Psoas muscle (tissue), 7 donors: ENCODE measurements at regions not wholly inside any gene's neighbourhood (a gene's known extent, or its start where the extent isn't known, plus 50 kb on each side); places are given as distances from the start of the nearest gene placed in this dataset.

Experiments
- ATAC-seq, 4 donors: fragments of 200-7000 bp; cut with Tn5 transposase; one replicate each; pipeline ENCODE4 v1.9.1; 2020; ENCODE audit warnings: moderate library complexity in 3 of 4, mild to moderate bottlenecking in 2 of 4
- DNase-seq, 2 donors: peaks; one replicate each; pipeline ENCODE4 v3.0.0-alpha.2; 2020
- H3K27ac ChIP-seq: fragments of 200-600 bp; one replicate; pipeline ENCODE4 v1.8.0; 2022
- H3K27me3 ChIP-seq, 3 donors: fragments of 200-600 bp in 1 of 3; one replicate each; pipeline versions ENCODE4 v1.6.1 to v1.8.0; 2013 to 2022; ENCODE audit warnings: low read length in 2 of 3, mild to moderate bottlenecking in 2 of 3, moderate library complexity in 1 of 3; ENCODE audit not compliant: insufficient read depth in 3 of 3
- H3K36me3 ChIP-seq, 2 donors: fragments of 200-600 bp in 1 of 2; one replicate each; pipeline versions ENCODE4 v1.6.1 to v1.8.0; 2013 to 2022; ENCODE audit warnings: low read depth in 1 of 2, mild to moderate bottlenecking in 1 of 2, moderate library complexity in 1 of 2; ENCODE audit not compliant: insufficient read depth in 1 of 2
- H3K4me1 ChIP-seq: fragments of 200-600 bp; one replicate; pipeline ENCODE4 v1.8.0; 2022
- H3K4me3 ChIP-seq: fragments of 200-600 bp; one replicate; pipeline ENCODE4 v1.8.0; 2022; ENCODE audit warnings: mild to moderate bottlenecking
- H3K9me3 ChIP-seq: fragments of 200-600 bp; one replicate; pipeline ENCODE4 v1.8.0; 2022
- WGBS, 3 donors: extraction: QIAGEN DNeasy Blood & Tissue Kit; methylation state at CpG; one replicate each; pipeline versions ENCODE4 v1.1.6 to v1.1.7; 2013; 5-methylcytosine and 5-hydroxymethylcytosine counted together
- intact Hi-C, 2 donors: fragments of 100-400 bp; cut with DNase I; formaldehyde crosslinking; loops; one replicate each; pipeline versions ENCODE4 v1.11.0 to v1.14.2; 2022
- TF ChIP-seq, protein P1 (sequence below): fragments of 200-600 bp; IDR thresholded peaks from one replicate; pipeline ENCODE4 v1.8.0; 2022; ENCODE audit warnings: antibody characterized with exemption
- donor health status: healthy with polysubstance abuse.
- donor health status: DM: no; HTN: no; CAD: no; lungs with moderate emphysema.
- donor health status: Bipolar disorder and iron deficiency.
- donor health status: healthy.
- donor health status: DM: yes; HTN: yes; CAD: no.
- donor health status: DM: no; HTN: no; CAD: no.
- donor health status: DM: yes; HTN: yes; CAD: no.

DNA sequence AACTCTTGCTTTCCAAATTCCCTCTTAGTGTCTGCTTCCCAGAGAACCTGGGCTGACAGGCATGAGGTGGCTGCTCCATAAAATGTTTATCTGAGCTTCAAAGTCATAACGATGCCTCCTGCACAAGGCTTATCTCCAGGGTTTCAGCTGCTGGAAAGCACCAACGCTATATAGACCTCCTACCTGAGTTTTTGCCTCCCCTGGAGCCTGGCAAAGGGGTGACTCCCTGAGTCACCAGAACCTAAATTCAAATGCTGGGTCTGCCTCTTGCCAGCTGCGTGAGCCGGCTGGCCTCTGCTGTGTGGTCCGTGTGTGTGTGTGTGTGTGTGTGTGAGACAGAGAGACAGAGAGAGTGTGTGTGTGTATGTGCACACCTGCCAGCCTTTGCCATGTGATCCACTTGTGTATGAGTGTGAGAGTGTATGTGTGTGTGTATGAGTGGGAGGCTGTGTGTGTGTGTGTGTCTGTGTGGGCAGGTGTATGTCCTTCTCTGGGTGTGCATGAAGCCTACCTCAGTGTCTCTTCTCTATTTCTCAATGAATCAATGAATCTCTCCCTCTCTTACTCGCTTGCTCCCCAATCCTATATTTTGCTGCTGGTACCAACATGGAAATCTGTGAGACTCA lies 714.9 kb downstream of the MATN1 start:
- Histone ChIP-seq H3K9me3 (no peaks in the 10 kb centered on the region), H3K4me1 (no peaks in the 10 kb centered on the region), H3K27me3 (peaks cover 0 to 3% (median 3%) of the 10 kb centered on the region in 3 donors), H3K4me3 (no peak overlapping the region), H3K36me3 (no peaks in the 10 kb centered on the region), H3K27ac (no peak overlapping the region)
- intact Hi-C loops = no loop called here
- 30 to 44% (median 42%) methylated on average over 6 of the region's 6 CpGs for WGBS, 3 donors
- TF ChIP-seq, protein P1, sequence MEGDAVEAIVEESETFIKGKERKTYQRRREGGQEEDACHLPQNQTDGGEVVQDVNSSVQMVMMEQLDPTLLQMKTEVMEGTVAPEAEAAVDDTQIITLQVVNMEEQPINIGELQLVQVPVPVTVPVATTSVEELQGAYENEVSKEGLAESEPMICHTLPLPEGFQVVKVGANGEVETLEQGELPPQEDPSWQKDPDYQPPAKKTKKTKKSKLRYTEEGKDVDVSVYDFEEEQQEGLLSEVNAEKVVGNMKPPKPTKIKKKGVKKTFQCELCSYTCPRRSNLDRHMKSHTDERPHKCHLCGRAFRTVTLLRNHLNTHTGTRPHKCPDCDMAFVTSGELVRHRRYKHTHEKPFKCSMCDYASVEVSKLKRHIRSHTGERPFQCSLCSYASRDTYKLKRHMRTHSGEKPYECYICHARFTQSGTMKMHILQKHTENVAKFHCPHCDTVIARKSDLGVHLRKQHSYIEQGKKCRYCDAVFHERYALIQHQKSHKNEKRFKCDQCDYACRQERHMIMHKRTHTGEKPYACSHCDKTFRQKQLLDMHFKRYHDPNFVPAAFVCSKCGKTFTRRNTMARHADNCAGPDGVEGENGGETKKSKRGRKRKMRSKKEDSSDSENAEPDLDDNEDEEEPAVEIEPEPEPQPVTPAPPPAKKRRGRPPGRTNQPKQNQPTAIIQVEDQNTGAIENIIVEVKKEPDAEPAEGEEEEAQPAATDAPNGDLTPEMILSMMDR = no peak
- no peak for DNase-seq
- no peak for ATAC-seq

- Histone ChIP-seq H3K4me3 (no peak overlapping the region), H3K27me3 (peaks cover 0 to 3% (median 0%) of the 10 kb centered on the region in 3 donors), H3K36me3 (no peaks in the 10 kb centered on the region), H3K4me1 (no peaks in the 10 kb centered on the region), H3K9me3 (no peaks in the 10 kb centered on the region), H3K27ac (no peak overlapping the region)
- intact Hi-C loops = no loop called here
- WGBS, 3 donors = 36 to 49% (median 39%) methylated on average over 5 of the region's 5 CpGs
- TF ChIP-seq, protein P1 = no peak
- ATAC-seq = no peak
- no peak for DNase-seq
Observed at GRCh38 chr1:30005972-30006619, 717.3 kb downstream of the MATN1 start.

DNA sequence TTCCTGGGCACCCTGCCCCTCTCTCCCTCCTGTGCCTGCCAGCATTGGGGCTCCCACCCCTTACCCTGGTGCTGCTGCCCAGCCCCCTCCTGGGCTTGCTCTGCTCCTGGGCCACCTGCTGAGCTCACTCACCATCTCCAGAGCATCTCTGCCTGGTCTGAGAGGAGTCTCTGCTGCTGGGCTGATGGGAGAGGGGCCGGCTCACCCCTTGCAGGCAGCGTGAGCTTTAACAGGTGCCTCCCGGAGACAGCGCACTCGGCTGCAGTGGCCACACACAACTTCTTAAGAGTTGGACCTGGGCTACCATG lies 721.7 kb downstream of the MATN1 start:
- no peak for DNase-seq
- Histone ChIP-seq H3K4me3 (no peak overlapping the region), H3K36me3 (no peaks in the 10 kb centered on the region), H3K27ac (no peak overlapping the region), H3K4me1 (no peaks in the 10 kb centered on the region), H3K9me3 (no peaks in the 10 kb centered on the region), H3K27me3 (no peaks in the 10 kb centered on the region)
- ATAC-seq = no peak
- TF ChIP-seq, protein P1 = no peak
- intact Hi-C loops = no loop called here
- 58 to 67% (median 62%) methylated on average over 5 of the region's 5 CpGs for WGBS, 3 donors

GRCh38 chr1:30001011-30001731 lies 722.2 kb downstream of the MATN1 start:
- no peaks in the 10 kb centered on the region for H3K9me3 ChIP-seq
- no peak overlapping the region for H3K27ac ChIP-seq
- H3K36me3 ChIP-seq = no peaks in the 10 kb centered on the region
- no peaks in the 10 kb centered on the region for H3K4me1 ChIP-seq
- TF ChIP-seq, protein P1 = no peak
- H3K4me3 ChIP-seq = no peak overlapping the region
- no peak for ATAC-seq
- no peaks in the 10 kb centered on the region for H3K27me3 ChIP-seq
- no peak for DNase-seq
- WGBS, 3 donors = 45 to 52% (median 51%) methylated on average over 15 of the region's 15 CpGs
- intact Hi-C loops = no loop called here
